Activated CD4-positive, alpha-beta T cell treated with anti-CD3 and anti-CD28 coated beads, Interleukin-10, Interleukin-2, amounts not matched to agents 100 ng/mL and 50 ng/mL, durations not matched to agents 16 hours and 8 hours (primary cell): ENCODE measurements at regions not wholly inside any gene's neighbourhood (a gene's known extent, or its start where the extent isn't known, plus 50 kb on each side); places are given as distances from the start of the nearest gene placed in this dataset.

Experiments
- DNase-seq: peaks from one replicate; pipeline ENCODE4 v3.0.0-alpha.2; 2020

DNA sequence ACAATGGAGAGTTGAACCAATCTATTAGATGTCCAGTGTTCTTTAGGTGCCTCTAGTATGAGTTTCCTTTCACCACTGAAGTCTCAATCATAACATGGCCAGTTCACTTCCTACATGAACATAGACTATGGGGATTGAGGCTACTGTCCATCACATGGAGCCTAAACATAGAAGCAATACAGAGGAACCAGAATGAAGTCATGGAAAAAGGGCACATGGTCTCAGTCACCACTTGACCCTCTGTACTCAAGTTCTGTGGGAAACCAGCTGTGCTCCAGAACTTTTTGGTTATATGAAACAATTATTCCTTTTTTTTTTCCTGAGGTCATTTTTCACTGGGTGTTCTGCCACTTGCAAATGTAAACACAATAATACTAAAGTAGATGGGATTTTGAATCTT lies 762.5 kb downstream of the CBLN4 start:
- no peak for DNase-seq

DNA sequence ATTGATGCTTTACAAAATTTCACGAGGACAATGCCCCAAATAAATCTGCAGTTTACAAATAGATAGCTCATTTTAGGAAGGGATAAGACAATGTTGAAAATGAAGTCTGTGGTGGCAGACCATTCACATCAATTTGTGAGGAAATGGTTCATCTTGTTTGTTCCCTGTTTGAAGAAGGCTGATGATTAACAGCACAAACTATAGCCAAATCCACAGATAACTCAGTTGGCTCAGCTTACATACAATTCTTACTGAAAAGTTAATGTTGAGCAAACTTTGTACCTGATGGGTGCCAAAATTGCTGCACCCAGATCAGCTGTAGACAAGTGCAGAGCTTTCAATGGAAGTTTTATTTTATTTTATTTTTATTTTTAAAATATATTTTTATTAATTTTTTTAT lies 763.9 kb downstream of the DOK5 start:
- DNase-seq = no peak

DNA sequence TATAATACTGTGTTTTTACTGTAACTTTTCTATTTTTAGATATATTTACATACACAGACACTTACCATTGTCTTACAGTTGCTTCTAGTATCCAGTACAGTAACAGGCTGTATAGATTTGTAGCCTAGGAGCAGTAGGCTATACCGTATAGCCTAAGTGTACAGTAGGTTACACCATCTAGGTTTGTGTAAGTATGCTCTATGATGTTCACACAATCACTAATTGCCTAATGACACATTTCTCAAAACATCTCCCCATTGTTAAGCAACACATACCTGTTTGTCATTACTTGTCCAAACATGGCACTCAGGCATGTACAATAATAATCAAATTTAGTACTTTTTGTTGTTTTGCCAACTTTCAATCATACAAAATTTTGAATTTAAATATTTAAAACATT lies 757.3 kb downstream of the DOK5 start:
- no peak for DNase-seq

DNA sequence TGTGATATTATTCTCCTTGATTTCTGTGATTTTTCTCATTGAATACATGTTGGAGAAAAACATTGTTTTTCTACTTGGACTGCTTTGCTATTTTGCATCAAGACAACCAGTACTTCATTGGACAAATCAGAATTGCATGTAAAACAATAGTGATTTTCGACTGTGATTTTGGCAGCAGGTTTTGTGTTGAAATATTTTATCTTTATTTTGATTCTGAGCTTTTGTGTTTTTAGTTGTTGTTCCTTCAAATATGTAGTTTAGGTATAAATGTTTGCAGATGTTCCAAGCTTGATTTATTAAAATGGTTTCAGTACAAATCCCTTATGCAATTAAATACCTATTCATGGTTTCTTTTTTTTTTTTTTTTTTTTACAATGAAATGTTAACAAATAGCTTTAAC lies 754.1 kb downstream of the DOK5 start:
- DNase-seq = no peak

DNA sequence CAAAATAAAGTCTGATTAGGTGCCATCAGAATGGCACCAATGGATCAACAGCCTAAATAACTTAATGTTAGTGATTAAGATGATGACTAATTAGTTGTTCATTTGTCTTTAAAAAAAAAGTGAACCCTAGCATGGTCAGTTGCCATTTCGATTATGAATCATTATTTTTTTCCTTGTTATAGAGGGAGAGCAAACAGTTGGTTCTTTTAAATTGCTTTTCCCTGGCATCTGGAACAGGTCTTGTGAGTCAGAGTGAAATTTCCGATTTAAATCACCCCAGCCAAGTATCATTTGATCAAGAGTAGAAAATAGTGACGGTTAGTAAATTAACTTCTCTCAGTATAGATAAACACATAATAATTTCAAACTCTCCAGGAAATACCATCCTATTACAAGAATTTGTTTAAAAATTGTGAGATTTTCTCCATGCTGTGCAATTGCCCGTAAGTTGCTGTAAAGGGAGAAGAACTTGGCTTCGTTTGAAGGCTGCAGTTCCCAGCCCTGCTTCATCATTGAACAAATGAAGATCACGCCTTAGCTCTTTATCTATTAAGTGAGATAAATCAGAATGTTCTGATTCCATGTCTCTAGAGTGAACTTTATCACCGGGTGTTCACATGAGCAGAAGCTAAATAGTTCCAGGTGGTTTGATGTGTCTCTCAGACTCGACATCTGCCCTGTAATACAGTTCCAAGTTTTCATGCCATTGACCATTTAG lies 741.3 kb downstream of the DOK5 start:
- no peak for DNase-seq

DNA sequence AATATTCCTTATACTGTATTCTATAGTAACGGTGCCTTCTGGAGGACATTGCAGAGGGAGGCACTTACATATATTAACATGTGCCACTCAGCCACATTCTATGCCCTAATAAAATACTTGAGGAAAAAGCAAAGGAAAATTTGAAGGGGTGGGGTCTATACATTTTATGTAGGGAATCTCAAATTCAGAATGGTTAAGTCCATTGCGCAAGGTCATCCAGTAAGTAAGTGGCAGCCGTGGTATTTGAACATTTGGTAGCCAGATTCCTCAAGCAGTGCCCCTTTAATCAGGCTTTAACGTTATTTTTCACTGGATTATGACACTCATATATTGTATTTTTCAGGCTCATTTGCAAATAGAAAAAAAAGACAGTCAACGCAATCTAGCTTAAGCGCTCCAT lies 738.3 kb downstream of the DOK5 start:
- no peak for DNase-seq

DNA sequence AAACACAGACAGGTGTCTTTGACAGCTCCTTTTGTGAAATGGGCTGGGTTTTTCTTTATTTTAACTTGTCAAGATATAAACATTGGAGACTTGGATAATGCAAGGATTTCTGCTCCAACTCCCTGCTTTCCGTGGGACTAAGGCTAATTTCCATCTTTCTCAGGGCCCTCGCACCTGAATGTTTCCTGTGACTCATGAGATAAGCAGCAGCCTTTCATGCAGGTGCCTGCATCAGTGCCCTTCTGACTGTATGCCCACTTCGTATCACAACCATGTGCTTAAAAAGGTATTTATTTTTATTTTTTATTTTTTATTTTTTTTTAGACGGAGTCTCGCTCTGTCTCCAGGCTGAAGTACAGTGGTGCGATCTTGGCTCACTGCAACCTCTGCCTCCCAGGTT lies 736.1 kb downstream of the DOK5 start:
- no peak for DNase-seq

DNA sequence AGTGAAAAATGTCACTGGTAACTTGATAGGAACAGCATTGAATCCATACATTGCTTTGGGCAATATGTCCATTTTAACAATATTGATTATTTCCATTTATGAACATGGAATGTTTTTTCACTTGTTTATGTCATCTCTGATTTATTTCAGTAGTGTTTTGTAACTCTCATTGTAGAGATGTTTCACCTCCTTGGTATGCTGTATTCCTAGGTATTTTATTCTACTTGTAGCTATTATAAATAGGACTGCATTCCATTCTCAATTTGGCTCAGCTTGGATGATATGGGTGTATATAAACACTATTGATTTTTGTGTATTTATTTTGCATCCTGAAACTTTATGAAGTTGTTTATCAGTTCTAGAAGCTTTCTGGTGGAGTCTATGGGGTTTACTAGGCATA lies 730.3 kb downstream of the DOK5 start:
- DNase-seq = no peak

DNA sequence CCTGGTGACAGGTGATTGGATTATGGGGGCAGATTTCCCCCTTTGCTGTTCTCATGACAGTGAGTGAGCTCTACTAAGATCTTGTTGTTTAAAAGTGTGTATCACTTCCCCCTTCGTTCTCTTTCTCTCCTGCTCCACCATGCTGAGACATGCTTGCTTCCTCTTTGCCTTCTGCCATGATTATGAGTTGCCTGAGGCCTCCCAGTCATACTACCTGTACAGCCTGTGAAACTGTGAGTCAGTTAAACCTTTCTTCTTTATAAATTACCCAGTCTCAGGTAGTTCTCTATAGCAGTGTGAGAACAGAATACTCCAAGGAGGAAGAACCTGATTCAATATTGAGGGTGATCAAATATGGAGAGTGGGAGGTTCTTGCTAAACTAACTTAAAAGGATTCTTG lies 724.9 kb downstream of the DOK5 start:
- no peak for DNase-seq

DNA sequence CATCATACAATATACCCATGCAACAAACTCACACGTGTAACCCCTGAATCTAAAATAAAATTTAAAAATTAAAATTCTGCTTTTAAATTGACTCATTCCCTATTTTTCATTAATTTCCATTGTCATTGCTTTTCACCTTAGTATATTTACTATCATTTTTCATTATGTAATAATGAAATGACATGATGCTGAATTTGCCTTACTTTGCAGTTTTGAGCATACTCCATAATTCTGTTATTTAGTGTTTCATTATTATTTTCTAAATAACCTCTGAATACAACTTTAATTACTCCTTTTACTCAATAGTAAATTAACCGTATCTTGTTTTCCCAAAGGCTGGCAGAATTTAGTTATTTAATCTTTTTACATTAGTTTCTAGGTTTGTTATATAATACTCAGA lies 719.6 kb downstream of the DOK5 start:
- no peak for DNase-seq

DNA sequence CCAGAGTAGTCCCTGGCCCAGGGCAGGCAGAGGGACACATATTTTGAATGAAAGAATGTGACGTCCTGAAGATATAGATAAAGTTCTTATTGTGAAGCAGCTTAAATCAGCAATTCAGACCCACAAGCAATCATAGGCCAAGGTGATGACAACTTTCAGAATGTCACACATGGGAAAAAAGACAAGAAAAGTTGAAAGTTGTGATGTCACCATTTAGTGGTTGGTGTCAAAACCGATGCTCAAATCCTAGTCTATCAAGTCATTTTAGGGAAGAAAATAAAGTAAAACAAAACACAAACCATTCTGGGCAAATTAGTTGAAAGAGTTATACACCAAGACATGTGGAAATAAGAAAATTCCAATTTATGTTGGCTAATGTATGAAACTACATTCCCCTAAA lies 710.8 kb downstream of the DOK5 start:
- no peak for DNase-seq

DNA sequence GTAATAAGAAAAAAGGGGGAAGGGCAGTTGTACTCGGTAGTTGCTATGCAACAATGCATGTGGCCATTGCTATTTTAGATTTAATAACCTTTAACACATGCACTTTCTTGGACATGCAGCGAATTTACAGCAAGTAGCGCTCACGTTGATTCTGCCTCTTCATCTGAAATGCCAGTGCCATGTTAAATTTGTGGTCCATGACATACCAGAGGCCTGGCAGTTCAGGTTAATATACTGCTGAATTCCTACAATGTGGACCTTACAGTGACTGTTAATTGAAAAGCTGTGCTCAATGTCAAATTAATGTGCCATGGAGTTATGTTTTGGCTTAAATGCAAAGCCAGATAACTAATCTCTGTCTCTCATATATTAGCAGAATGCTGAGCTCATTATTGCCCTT lies 699.7 kb downstream of the DOK5 start:
- no peak for DNase-seq

DNA sequence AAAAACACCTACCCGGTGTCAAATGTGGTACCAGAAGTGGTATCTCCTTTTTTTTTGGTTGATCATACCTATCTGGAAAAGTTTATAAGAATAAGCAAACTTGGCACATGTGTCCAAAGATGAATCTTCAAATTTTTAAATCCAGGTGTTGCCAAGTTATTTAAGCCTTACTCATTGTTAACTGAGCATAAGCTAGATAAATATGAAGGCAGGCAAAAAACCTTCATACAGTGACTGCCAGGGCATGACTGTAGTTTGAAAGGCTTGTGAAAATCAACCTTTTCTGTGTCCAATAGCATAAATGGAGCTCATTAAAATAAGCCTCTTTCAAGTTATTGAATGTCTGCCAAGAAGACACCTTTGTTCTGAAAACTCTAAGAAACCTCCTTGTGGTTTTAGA lies 699.2 kb downstream of the DOK5 start:
- DNase-seq = no peak

DNA sequence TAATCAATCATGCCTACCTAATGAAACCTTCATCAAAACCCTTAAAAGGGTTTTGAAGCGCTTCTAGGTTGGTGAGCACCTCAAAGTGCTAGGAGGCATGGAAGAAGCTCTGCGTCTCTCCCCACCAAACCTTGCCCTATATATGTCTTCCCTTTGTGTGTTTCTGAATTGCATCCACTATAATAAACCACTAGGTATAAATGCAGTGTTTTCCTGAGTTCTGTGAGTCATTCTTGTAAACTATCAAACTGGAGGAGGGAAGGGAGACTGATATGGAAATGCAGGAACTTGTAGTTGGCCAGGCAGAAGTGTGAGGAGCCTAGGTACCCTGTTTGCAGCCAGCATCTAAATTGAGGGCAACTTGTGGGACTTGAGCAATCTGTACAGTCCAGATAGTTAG lies 698.8 kb downstream of the DOK5 start:
- DNase-seq = no peak

DNA sequence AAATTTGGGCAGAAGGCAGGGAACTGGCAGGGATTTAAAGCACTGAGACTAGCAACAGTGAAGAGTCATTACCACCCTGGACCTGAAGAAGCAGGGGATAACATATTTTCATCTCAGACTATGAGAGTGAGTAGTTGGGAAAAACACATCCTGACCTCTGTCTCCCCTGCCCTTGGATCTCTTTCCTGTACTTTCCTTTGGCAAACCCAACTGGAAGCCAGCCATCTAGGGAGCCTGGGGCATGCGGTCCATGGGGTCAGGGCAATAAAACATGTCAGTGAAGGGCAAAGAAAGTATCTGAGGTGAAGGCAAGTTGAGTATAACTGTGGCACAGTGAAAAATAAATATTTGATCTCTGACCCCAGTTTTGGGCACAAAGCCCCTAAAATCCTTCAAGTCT lies 698.2 kb downstream of the DOK5 start:
- no peak for DNase-seq

DNA sequence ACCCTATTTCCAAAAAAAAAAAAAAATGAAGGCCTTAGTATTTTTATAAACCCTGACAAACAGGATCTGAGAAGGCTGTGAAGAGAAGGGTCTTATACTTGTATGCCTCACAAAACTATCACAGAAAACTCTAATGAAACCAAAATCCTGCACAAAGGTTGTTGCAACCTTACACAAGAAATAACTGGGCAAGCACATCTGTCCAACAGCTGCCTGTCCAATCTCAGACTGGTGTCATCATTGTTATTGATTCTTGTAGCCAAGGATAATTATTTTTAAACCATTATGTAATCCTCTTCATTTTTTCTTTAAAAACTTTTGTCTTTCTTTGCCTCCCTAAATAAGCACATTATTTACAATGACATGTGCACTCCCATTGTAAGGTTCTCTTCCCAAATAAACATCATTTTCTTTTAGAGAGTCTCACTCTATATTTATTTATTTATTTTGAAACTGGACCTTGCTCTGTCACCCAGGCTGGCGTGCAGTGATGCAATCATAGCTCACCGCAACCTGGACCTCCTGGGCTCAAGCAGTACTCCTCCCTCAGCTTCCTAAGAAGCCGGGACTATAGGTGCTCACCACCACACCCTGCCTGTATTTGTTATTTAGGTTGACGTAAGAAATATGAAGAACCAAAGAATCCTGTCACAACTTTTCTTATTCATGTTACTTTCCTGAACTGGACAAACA lies 697.1 kb downstream of the DOK5 start:
- no peak for DNase-seq

DNA sequence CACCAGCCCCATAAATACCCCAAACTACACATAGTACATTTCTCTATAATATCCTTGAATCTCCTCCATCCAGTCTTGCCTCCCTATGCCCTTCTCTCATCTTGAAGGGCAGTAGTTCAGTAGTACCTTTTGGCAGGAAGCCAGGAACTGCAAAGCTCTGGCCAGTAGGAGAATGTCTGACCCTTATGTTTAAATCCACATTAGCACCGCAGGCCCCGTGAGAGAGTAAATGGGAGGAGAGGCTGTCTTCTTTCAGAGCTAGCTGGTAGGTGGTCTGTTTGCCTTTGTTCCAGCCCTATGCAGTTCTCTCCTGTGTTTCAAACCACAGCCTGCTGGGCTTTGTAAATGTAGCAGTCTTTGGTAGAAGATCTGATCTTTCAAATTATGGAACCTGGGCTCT lies 690.7 kb downstream of the DOK5 start:
- no peak for DNase-seq

DNA sequence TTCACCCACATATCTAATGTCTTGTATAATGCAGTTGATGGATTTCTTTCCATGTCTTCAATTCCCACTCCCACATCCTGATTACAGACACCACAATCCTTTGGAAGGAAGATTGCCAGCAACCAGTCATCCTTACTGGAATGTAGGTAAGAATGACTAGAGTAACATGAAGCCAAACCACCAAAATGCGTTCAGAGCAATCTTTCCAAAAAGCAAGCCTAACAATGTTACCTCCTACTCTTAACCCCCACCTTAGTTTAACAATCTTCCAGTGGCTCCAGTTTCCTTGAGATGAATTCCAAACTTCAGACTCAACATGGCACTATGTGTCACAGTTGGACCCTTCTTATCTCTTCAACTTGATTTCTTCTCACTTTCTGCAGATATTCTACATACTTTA lies 685.6 kb downstream of the DOK5 start:
- DNase-seq = no peak

DNA sequence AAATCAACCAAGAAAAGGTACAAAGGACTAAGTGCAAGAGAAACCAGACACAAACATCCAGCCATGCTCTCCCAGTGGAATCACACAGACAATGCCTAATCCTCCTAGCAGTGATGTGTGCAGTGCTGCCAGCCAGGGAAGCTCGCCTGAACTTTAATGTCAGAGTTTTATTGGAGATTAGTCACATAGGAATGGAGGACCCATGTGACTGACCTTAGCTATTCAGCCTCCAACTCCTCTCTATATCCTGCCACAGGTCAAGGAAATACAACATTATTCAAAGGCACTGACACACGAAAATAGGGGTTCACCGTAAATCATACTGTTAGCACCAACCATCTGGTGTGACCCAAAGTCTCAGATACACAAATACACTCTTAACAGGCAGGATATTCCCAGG lies 684.6 kb downstream of the DOK5 start:
- no peak for DNase-seq

DNA sequence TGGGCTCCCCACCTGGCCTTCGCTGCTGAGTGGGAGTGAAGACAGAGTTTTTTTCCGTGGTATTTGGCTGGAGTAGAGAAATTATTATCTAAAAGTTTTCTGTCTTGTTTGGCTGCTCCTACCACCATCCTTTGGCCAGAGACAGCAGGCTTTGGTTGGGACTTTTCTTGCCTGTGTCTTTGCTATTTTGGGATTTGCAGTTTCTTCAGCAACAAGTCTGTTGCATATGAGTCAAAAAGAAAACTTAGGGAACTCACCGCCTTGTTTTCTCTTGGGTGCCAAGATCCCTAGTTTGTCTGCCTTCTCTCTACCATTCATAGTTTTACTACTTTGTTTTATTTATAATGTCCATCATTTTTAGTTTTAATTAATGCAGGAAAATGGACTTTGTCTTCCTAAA lies 683.8 kb downstream of the DOK5 start:
- DNase-seq = no peak

DNA sequence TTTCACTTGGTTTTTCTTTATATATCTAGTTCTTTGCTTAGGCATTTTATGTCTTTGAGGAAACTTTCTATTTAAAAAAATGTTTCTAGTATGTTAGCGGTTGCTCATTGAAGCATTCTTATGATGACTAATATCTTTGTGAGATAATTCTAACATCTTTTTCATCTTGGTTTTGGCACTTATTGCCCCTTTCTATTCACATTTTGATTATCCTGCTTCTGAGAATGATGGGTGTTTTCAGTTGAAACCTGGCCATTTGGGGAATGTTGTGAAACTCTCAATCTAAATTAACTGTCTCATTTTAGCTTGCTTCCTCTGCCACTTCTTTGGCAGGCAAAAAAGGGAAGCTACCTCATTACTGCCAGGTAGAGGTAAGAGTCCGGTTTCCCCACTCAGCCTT lies 683.1 kb downstream of the DOK5 start:
- DNase-seq = no peak

DNA sequence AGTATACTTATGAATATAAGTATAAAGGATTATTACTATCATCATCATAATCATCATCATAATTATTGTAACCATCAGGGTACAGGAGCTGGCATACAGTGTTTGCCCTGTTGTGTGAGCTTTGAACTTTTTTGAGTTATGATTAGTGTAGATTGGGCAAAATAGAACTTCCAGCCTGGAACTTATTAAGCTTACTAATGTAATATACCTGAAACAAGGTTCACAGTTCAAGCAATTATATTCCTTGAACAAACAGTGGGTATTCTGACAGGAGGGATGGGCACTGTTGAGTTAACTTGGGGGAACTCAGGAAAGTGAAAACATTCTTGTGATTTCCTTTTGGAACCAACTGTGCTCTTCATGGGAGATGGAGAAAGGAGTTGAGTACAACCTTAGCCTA lies 680.0 kb downstream of the DOK5 start:
- DNase-seq = no peak

DNA sequence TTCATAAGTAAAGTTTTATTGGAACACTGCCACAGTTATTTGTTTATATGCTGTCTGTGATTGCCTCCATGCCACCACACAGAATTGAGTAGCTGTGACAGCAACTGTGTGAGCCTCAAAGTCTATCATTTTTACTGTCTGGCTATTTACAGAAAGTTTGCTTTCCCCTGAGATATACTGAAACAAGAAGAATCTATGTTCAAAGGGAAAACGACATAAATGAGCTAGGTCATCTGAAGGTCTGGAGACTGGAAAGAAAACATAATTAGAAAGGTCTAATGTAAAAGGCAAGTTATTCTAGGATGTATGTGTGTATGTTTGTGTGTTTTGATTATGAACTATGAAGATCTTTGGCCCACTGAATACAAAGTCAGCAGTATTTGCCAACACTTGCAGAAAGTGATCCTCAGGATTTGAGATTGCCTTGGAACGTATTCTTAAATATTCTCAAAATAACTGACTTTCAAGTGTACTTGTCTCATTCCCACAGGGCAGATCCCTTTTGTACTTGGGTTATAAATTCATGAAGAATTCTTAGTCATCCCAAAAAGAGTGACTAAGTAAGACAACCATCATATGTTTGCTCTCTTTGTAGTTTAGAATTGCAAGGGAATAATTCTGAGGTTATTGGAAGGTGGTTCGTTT lies 677.7 kb downstream of the DOK5 start:
- DNase-seq = no peak

DNA sequence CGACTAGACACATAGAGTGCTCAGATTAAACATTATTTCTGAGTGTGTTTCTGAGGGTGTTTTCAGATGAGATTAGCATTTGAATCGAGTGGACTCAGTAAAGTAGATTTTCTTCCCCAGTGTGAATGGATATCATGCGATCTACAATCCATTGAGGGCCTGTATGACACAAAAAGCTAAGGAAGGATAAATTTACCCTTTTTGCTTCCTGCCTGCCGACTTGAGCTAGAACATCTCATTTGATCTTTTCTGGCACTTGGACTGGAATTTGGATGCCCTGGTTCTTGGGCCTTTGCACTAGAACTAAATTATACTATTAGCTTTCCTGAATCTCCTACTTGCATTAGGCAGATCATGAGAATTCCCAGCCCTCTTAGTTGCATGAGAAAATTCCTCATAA lies 675.8 kb downstream of the DOK5 start:
- no peak for DNase-seq

DNA sequence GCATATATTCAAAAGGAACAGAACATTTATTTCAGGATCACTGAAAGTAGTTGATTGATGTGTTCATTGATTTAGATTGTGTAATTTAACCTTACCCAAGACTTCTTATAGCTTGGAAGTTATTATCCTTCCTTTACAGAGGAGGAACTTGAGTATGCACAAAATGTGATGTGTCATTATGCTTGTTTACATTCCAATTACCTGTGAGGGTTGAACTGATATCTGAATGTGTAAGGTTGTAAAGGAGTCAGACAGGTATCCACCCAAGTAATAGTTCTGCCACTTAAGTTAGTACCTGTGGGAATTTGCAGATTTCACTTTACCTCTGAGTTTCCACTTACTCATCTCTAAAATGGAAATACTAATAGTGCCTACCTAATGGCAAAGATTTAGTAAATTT lies 668.2 kb downstream of the DOK5 start:
- no peak for DNase-seq
